WTC11 (cell line): ENCODE measurements at regions not wholly inside any gene's neighbourhood (a gene's known extent, or its start where the extent isn't known, plus 50 kb on each side); places are given as distances from the start of the nearest gene placed in this dataset.

Experiments
- ATAC-seq: fragments of 200-7000 bp; cut with Tn5 transposase; 2 replicates; pipeline ENCODE4 v1.10.0; 2021; ENCODE audit warnings: mild to moderate bottlenecking, moderate library complexity
- CTCF ChIA-PET: fragments of 300-600 bp; sonication (Branson Sonifier 250); formaldehyde crosslinking; loops from one replicate; lab custom pipeline; 2021; ENCODE audit warnings: antibody characterized with exemption; lab: Charles Lee
- POLR2A ChIA-PET: fragments of 350-600 bp; sonication (Branson Sonifier 250); formaldehyde crosslinking; loops from one replicate; lab custom pipeline; 2021; ENCODE audit warnings: antibody characterized with exemption; lab: Charles Lee
- DNase-seq: peaks from one replicate; pipeline ENCODE4 v3.0.0; 2021; ENCODE audit warnings: low spot score
- H3K27ac Mint-ChIP-seq: 2 replicates; pipeline ENCODE4 v1.8.0; 2021; ENCODE audit warnings: mixed read lengths
- H3K27me3 Mint-ChIP-seq: 2 replicates; pipeline ENCODE4 v1.8.0; 2021; ENCODE audit warnings: low read depth, mild to moderate bottlenecking, moderate library complexity, mixed read lengths
- H3K36me3 Mint-ChIP-seq: 2 replicates; pipeline ENCODE4 v1.8.0; 2021; ENCODE audit warnings: mixed read lengths
- H3K4me1 Mint-ChIP-seq: 2 replicates; pipeline ENCODE4 v1.8.0; 2022; ENCODE audit warnings: mixed read lengths
- H3K4me3 Mint-ChIP-seq: 2 replicates; pipeline ENCODE4 v1.8.0; 2021; ENCODE audit warnings: mild to moderate bottlenecking, moderate library complexity, mixed read lengths
- H3K9me3 Mint-ChIP-seq: 2 replicates; pipeline ENCODE4 v1.8.0; 2021; ENCODE audit warnings: mixed read lengths
- AR ChIP-seq: fragments of 250-450 bp; sonication (Bioruptor Pico); IDR thresholded peaks from 2 replicates; pipeline ENCODE4 v1.9.0; 2021; ENCODE audit warnings: mild to moderate bottlenecking
- CREB1 ChIP-seq: sonication (generic); formaldehyde crosslinking; IDR thresholded peaks from 2 replicates; pipeline ENCODE4 v1.8.0; 2023; ENCODE audit warnings: mild to moderate bottlenecking, missing genetic modification reagents
- CTCF ChIP-seq: fragments of 200-600 bp; IDR thresholded peaks from 2 replicates; pipeline ENCODE4 v1.8.0; 2022; ENCODE audit warnings: antibody characterized with exemption
- EMX1 ChIP-seq: fragments of 250-450 bp; sonication (Bioruptor Pico); IDR thresholded peaks from 2 replicates; pipeline ENCODE4 v1.8.0; 2021; ENCODE audit warnings: mild to moderate bottlenecking
- FOXP1 ChIP-seq: sonication (generic); formaldehyde crosslinking; IDR thresholded peaks from 2 replicates; pipeline ENCODE4 v1.8.0; 2022; ENCODE audit warnings: missing genetic modification reagents, mild to moderate bottlenecking, moderate library complexity, borderline replicate concordance
- FOXP4 ChIP-seq: sonication (generic); formaldehyde crosslinking; IDR thresholded peaks from 2 replicates; pipeline ENCODE4 v1.8.0; 2022; ENCODE audit warnings: mild to moderate bottlenecking, missing genetic modification reagents
- GRHL2 ChIP-seq: fragments of 250-450 bp; sonication (Bioruptor Pico); IDR thresholded peaks from 2 replicates; pipeline ENCODE4 v1.8.0; 2022; ENCODE audit warnings: mild to moderate bottlenecking, moderate library complexity; ENCODE audit not compliant: insufficient replicate concordance, severe bottlenecking
- IRF1 ChIP-seq: sonication (generic); formaldehyde crosslinking; IDR thresholded peaks from 2 replicates; pipeline ENCODE4 v1.8.0; 2023; ENCODE audit warnings: missing genetic modification reagents
- IRF2 ChIP-seq: sonication (generic); formaldehyde crosslinking; IDR thresholded peaks from 2 replicates; pipeline ENCODE4 v1.8.0; 2022; ENCODE audit warnings: low read depth, missing genetic modification reagents, borderline replicate concordance
- NR1H2 ChIP-seq: sonication (generic); formaldehyde crosslinking; IDR thresholded peaks from 2 replicates; pipeline ENCODE4 v1.9.0; 2021; ENCODE audit warnings: mild to moderate bottlenecking, moderate library complexity, missing genetic modification reagents
- PRRX2 ChIP-seq: fragments of 250-450 bp; sonication (Bioruptor Pico); IDR thresholded peaks from 2 replicates; pipeline ENCODE4 v1.8.0; 2021; ENCODE audit warnings: mild to moderate bottlenecking
- SP1 ChIP-seq: sonication (generic); formaldehyde crosslinking; conservative IDR thresholded peaks from 2 replicates; pipeline ENCODE4 v1.8.1; 2022; ENCODE audit warnings: missing genetic modification reagents
- TP53 ChIP-seq: sonication (generic); formaldehyde crosslinking; IDR thresholded peaks from 2 replicates; pipeline ENCODE4 v1.8.1; 2023; ENCODE audit warnings: mild to moderate bottlenecking, missing genetic modification reagents
- USF1 ChIP-seq: sonication (generic); formaldehyde crosslinking; IDR thresholded peaks from 2 replicates; pipeline ENCODE4 v1.8.0; 2022; ENCODE audit warnings: mild to moderate bottlenecking, missing genetic modification reagents
- USF2 ChIP-seq: sonication (generic); formaldehyde crosslinking; IDR thresholded peaks from 2 replicates; pipeline ENCODE4 v1.8.1; 2023; ENCODE audit warnings: mild to moderate bottlenecking, missing genetic modification reagents, moderate library complexity
- ZNF121 ChIP-seq: sonication (generic); formaldehyde crosslinking; IDR thresholded peaks from 2 replicates; pipeline ENCODE4 v1.8.0; 2023; ENCODE audit warnings: missing genetic modification reagents
- ZNF219 ChIP-seq: sonication (generic); formaldehyde crosslinking; IDR thresholded peaks from 2 replicates; pipeline ENCODE4 v1.8.0; 2023; ENCODE audit warnings: missing genetic modification reagents, mild to moderate bottlenecking, borderline replicate concordance
- ZNF396 ChIP-seq: fragments of 250-450 bp; sonication (Bioruptor Pico); IDR thresholded peaks from 2 replicates; pipeline ENCODE4 v1.8.0; 2021; ENCODE audit warnings: mild to moderate bottlenecking, moderate library complexity, borderline replicate concordance
- ZNF671 ChIP-seq: fragments of 250-450 bp; sonication (Bioruptor Pico); IDR thresholded peaks from 2 replicates; pipeline ENCODE4 v1.8.0; 2021; ENCODE audit warnings: mild to moderate bottlenecking
- TF ChIP-seq, protein P1 (sequence below): fragments of 250-450 bp; sonication (Bioruptor Pico); IDR thresholded peaks from 2 replicates; pipeline ENCODE4 v1.9.0; 2021; ENCODE audit warnings: moderate library complexity, mild to moderate bottlenecking, inconsistent platforms, borderline replicate concordance

DNA sequence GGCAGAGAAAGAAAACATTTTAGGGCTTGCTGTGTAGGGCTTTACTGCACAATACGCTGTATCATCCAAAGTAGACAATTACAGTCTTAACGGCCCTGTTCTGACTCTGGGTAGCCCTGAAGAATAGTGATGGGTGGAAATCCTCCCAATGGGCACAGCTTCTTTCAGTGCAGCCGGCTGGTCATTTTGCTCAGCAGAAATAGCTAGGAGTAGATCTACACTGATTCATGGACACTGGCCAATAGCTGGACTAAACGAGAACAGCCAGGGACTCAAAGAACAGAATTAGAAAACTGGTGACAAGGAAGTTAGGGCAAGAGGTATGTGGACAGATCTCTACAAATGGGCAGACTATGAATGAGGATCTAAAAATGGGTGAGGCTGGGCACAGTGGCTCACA is 69.3 kb downstream of the IARS1 start:
- H3K27ac Mint-ChIP-seq, result no peak overlapping the region
- TF ChIP-seq SP1 (CRISPR knock-in tag), result no peak
- TF ChIP-seq ZNF121, result no peak
- no peak for TF ChIP-seq AR (CRISPR knock-in tag)
- no peak for TF ChIP-seq ZNF219 (CRISPR knock-in tag)
- no peak for TF ChIP-seq CREB1 (CRISPR knock-in tag)
- no peak for TF ChIP-seq TP53 (CRISPR knock-in tag)
- no peak for TF ChIP-seq FOXP4
- no peak for TF ChIP-seq ZNF396 (CRISPR knock-in tag)
- TF ChIP-seq ZNF671, result no peak
- no peak for TF ChIP-seq CTCF
- TF ChIP-seq FOXP1 (CRISPR knock-in tag), result no peak
- no peak for TF ChIP-seq IRF1 (CRISPR knock-in tag)
- TF ChIP-seq NR1H2 (CRISPR knock-in tag), result no peak
- TF ChIP-seq PRRX2 (CRISPR knock-in tag), result no peak
- no peak for TF ChIP-seq USF1 (CRISPR knock-in tag)
- TF ChIP-seq GRHL2, result no peak
- TF ChIP-seq, protein P1, sequence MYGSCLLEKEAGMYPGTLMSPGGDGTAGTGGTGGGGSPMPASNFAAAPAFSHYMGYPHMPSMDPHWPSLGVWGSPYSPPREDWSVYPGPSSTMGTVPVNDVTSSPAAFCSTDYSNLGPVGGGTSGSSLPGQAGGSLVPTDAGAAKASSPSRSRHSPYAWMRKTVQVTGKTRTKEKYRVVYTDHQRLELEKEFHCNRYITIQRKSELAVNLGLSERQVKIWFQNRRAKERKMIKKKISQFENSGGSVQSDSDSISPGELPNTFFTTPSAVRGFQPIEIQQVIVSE (CRISPR knock-in tag), result no peak
- no peak for TF ChIP-seq IRF2
- TF ChIP-seq EMX1 (CRISPR knock-in tag), result no peak
- TF ChIP-seq USF2 (CRISPR knock-in tag), result no peak

More for the DNA sequence above, 69.3 kb downstream of the IARS1 start:
- H3K4me3 Mint-ChIP-seq, result no peak overlapping the region
- no peaks in the 10 kb centered on the region for H3K27me3 Mint-ChIP-seq
- DNase-seq, result no peak
- no peaks in the 10 kb centered on the region for H3K4me1 Mint-ChIP-seq
- ChIA-PET POLR2A (no interaction called here), CTCF (interaction anchor here (1.2 to 3.2 kb wide), 2 partner anchors 84 to 90 kb away, joined by 3 to 13 read pairs; no protein-coding TSS in a partner anchor)
- peaks cover 19% of the 10 kb centered on the region for H3K9me3 Mint-ChIP-seq
- ATAC-seq, result no peak
- peaks cover 74% of the 10 kb centered on the region for H3K36me3 Mint-ChIP-seq
